OCI-LY1 (cell line): ENCODE measurements at regions not wholly inside any gene's neighbourhood (a gene's known extent, or its start where the extent isn't known, plus 50 kb on each side); places are given as distances from the start of the nearest gene placed in this dataset.

Experiments
- H2AFZ ChIP-seq: fragments of 200-600 bp; sonication (generic), shearing (Covaris generic); 2 replicates; pipeline ENCODE4 v1.6.0; 2014; ENCODE audit warnings: antibody characterized with exemption, mild to moderate bottlenecking, low read length
- H3F3A ChIP-seq: fragments of 200-600 bp; sonication (generic), shearing (Covaris generic); 2 replicates; pipeline ENCODE4 v1.6.0; 2014; ENCODE audit warnings: mild to moderate bottlenecking, antibody characterized with exemption, low read length, moderate library complexity; ENCODE audit not compliant: insufficient read depth
- H3K27ac ChIP-seq: fragments of 200-600 bp; sonication (generic); 2 replicates; pipeline ENCODE4 v1.5.1; 2014; ENCODE audit warnings: low read length, mixed run types, mild to moderate bottlenecking, low read depth; ENCODE audit not compliant: poor library complexity, severe bottlenecking
- H3K27me3 ChIP-seq: fragments of 200-600 bp; sonication (generic); 2 replicates; pipeline ENCODE4 v1.6.0; 2014; ENCODE audit warnings: antibody characterized with exemption, mild to moderate bottlenecking, low read length, moderate library complexity; ENCODE audit not compliant: insufficient read depth
- H3K36me3 ChIP-seq: fragments of 200-600 bp; sonication (generic); 2 replicates; pipeline ENCODE4 v1.6.1; 2014; ENCODE audit warnings: mild to moderate bottlenecking, antibody characterized with exemption, low read length, moderate library complexity, mixed read lengths; ENCODE audit not compliant: insufficient read depth
- H3K4me1 ChIP-seq: fragments of 200-600 bp; sonication (generic); 2 replicates; pipeline ENCODE4 v1.5.1; 2014; ENCODE audit warnings: mild to moderate bottlenecking, low read length, moderate library complexity; ENCODE audit not compliant: insufficient read depth, severe bottlenecking
- H3K4me2 ChIP-seq: fragments of 200-600 bp; sonication (generic), shearing (Covaris generic); 2 replicates; pipeline ENCODE4 v1.6.1; 2014; ENCODE audit warnings: low read length
- H3K4me3 ChIP-seq: fragments of 200-600 bp; sonication (generic); 2 replicates; pipeline ENCODE4 v1.5.1; 2014; ENCODE audit warnings: low read length, low read depth, mild to moderate bottlenecking, mixed read lengths; ENCODE audit not compliant: poor library complexity, severe bottlenecking
- H3K79me2 ChIP-seq: fragments of 200-600 bp; shearing (Covaris generic); 2 replicates; pipeline ENCODE4 v1.6.1; 2016; ENCODE audit warnings: mixed run types, low read length, mixed read lengths; ENCODE audit not compliant: insufficient read depth
- H3K9ac ChIP-seq: fragments of 200-600 bp; sonication (generic), shearing (Covaris generic); 2 replicates; pipeline ENCODE4 v1.6.1; 2014; ENCODE audit warnings: mild to moderate bottlenecking, low read length, mixed read lengths
- H3K9me2 ChIP-seq: fragments of 200-600 bp; sonication (generic), shearing (Covaris generic); 2 replicates; pipeline ENCODE4 v1.6.1; 2014; ENCODE audit warnings: low read depth, mild to moderate bottlenecking, low read length, mixed read lengths
- H3K9me3 ChIP-seq: fragments of 200-600 bp; shearing (Covaris generic); 2 replicates; pipeline ENCODE4 v1.6.1; 2014; ENCODE audit warnings: low read length, mixed read lengths
- H4K20me1 ChIP-seq: fragments of 200-600 bp; sonication (generic), shearing (Covaris generic); 2 replicates; pipeline ENCODE4 v1.6.0; 2016; ENCODE audit warnings: mild to moderate bottlenecking, low read length; ENCODE audit not compliant: insufficient read depth
- CTCF ChIP-seq: fragments of 200-600 bp; sonication (generic), shearing (Covaris generic); IDR thresholded peaks from 2 replicates; pipeline ENCODE4 v1.5.1; 2017; ENCODE audit warnings: mild to moderate bottlenecking, antibody characterized with exemption, low read length, moderate library complexity, mixed read lengths
- EZH2 ChIP-seq: fragments of 200-600 bp; sonication (generic), shearing (Covaris generic); IDR thresholded peaks from 2 replicates; pipeline ENCODE4 v1.8.0; 2017; ENCODE audit warnings: borderline replicate concordance, mixed run types, mild to moderate bottlenecking, antibody characterized with exemption, low read length, moderate library complexity, mixed read lengths

- Histone ChIP-seq H3K9me2 (no peaks in the 10 kb centered on the region), H4K20me1 (no peaks in the 10 kb centered on the region), H3K27ac (no peak overlapping the region), H3K4me3 (no peak overlapping the region), H3K9me3 (no peaks in the 10 kb centered on the region), H3K4me2 (no peak overlapping the region), H3K27me3 (no peaks in the 10 kb centered on the region), H3K36me3 (no peaks in the 10 kb centered on the region), H3F3A (no peaks in the 10 kb centered on the region), H2AFZ (no peak overlapping the region), H3K9ac (no peak overlapping the region), H3K79me2 (no peaks in the 10 kb centered on the region), H3K4me1 (no peaks in the 10 kb centered on the region)
- TF ChIP-seq CTCF (no peak), EZH2 (no peak)
Observed at GRCh38 chr1:222204475-222204874, 343.4 kb downstream of the HHIPL2 start.

- Histone ChIP-seq H3K9ac (no peak overlapping the region), H3F3A (no peaks in the 10 kb centered on the region), H3K36me3 (no peaks in the 10 kb centered on the region), H3K79me2 (no peaks in the 10 kb centered on the region), H3K4me3 (no peak overlapping the region), H2AFZ (no peak overlapping the region), H3K9me2 (no peaks in the 10 kb centered on the region), H3K27me3 (no peaks in the 10 kb centered on the region), H3K4me1 (no peaks in the 10 kb centered on the region), H3K4me2 (no peak overlapping the region), H4K20me1 (no peaks in the 10 kb centered on the region), H3K9me3 (no peaks in the 10 kb centered on the region), H3K27ac (no peak overlapping the region)
- no peak for TF ChIP-seq CTCF
- TF ChIP-seq EZH2: no peak
Observed at GRCh38 chr1:222202831-222203230, 345.1 kb downstream of the HHIPL2 start.

- Histone ChIP-seq H3K4me2 (no peak overlapping the region), H2AFZ (no peak overlapping the region), H3K9ac (no peak overlapping the region), H3K27me3 (no peaks in the 10 kb centered on the region), H3K4me1 (no peaks in the 10 kb centered on the region), H3K27ac (no peak overlapping the region), H4K20me1 (no peaks in the 10 kb centered on the region), H3K9me3 (no peaks in the 10 kb centered on the region), H3K9me2 (no peaks in the 10 kb centered on the region), H3K36me3 (no peaks in the 10 kb centered on the region), H3K79me2 (no peaks in the 10 kb centered on the region), H3F3A (no peaks in the 10 kb centered on the region), H3K4me3 (no peak overlapping the region)
- TF ChIP-seq CTCF (no peak), EZH2 (no peak)
Observed at GRCh38 chr1:222196736-222197135, 351.2 kb downstream of the HHIPL2 start.
